Duodenal mucosa (tissue), 2 donors: ENCODE measurements at regions not wholly inside any gene's neighbourhood (a gene's known extent, or its start where the extent isn't known, plus 50 kb on each side); places are given as distances from the start of the nearest gene placed in this dataset.

ENCODE experiments used
- H3K27ac ChIP-seq: one replicate; pipeline ENCODE4 v1.7.0; 2013; ENCODE audit warnings: low read depth, low read length
- H3K27me3 ChIP-seq, 2 donors: one replicate each; pipeline ENCODE4 v1.7.0; 2013; ENCODE audit warnings: low read length in 2 of 2, control low read depth in 1 of 2; ENCODE audit not compliant: insufficient read depth in 2 of 2, control insufficient read depth in 1 of 2
- H3K36me3 ChIP-seq, 2 donors: one replicate each; pipeline ENCODE4 v1.7.0; 2013; ENCODE audit warnings: low read length in 2 of 2, control low read depth in 1 of 2; ENCODE audit not compliant: insufficient read depth in 2 of 2, control insufficient read depth in 1 of 2
- H3K4me1 ChIP-seq, 2 donors: one replicate each; pipeline ENCODE4 v1.7.0; 2013; ENCODE audit warnings: low read length in 2 of 2, control low read depth in 1 of 2; ENCODE audit not compliant: insufficient read depth in 2 of 2, control insufficient read depth in 1 of 2
- H3K4me3 ChIP-seq, 2 donors: one replicate each; pipeline ENCODE4 v1.7.0; 2013; ENCODE audit warnings: low read length in 2 of 2, low read depth in 1 of 2
- H3K9ac ChIP-seq, 2 donors: one replicate each; pipeline ENCODE4 v1.7.0; 2013; ENCODE audit warnings: low read length in 2 of 2, low read depth in 1 of 2
- H3K9me3 ChIP-seq, 2 donors: one replicate each; pipeline ENCODE4 v1.7.0; 2013; ENCODE audit warnings: low read length in 2 of 2, control low read depth in 1 of 2; ENCODE audit not compliant: control insufficient read depth in 1 of 2

GRCh38 chr11:39462506-39462905 lies 1996.9 kb downstream of the LRRC4C start:
- H3K27me3 ChIP-seq = no peaks in the 10 kb centered on the region
- H3K36me3 ChIP-seq = no peaks in the 10 kb centered on the region
- no peak overlapping the region for H3K9ac ChIP-seq
- no peaks in the 10 kb centered on the region for H3K9me3 ChIP-seq
- H3K4me3 ChIP-seq = no peak overlapping the region
- H3K4me1 ChIP-seq = no peaks in the 10 kb centered on the region
- no peak overlapping the region for H3K27ac ChIP-seq

- Histone ChIP-seq H3K9ac (no peak overlapping the region), H3K4me3 (no peak overlapping the region), H3K27ac (no peak overlapping the region), H3K9me3 (no peaks in the 10 kb centered on the region), H3K36me3 (no peaks in the 10 kb centered on the region), H3K4me1 (no peaks in the 10 kb centered on the region), H3K27me3 (no peaks in the 10 kb centered on the region)
These were observed 1998.4 kb downstream of the LRRC4C start for GRCh38 chr11:39461066-39461465.

GRCh38 chr11:39459606-39460005 lies 1999.8 kb downstream of the LRRC4C start:
- no peaks in the 10 kb centered on the region for H3K9me3 ChIP-seq
- no peaks in the 10 kb centered on the region for H3K36me3 ChIP-seq
- no peak overlapping the region for H3K4me3 ChIP-seq
- no peaks in the 10 kb centered on the region for H3K4me1 ChIP-seq
- H3K27me3 ChIP-seq = no peaks in the 10 kb centered on the region
- H3K27ac ChIP-seq = no peak overlapping the region
- H3K9ac ChIP-seq = no peak overlapping the region

GRCh38 chr11:39458481-39458880 lies 2001.0 kb downstream of the LRRC4C start:
- Histone ChIP-seq H3K27ac (no peak overlapping the region), H3K9me3 (no peaks in the 10 kb centered on the region), H3K4me3 (no peak overlapping the region), H3K4me1 (no peaks in the 10 kb centered on the region), H3K36me3 (no peaks in the 10 kb centered on the region), H3K9ac (no peak overlapping the region), H3K27me3 (no peaks in the 10 kb centered on the region)

- H3K27me3 ChIP-seq = no peaks in the 10 kb centered on the region
- H3K9me3 ChIP-seq = no peaks in the 10 kb centered on the region
- H3K9ac ChIP-seq = no peak overlapping the region
- no peak overlapping the region for H3K4me3 ChIP-seq
- no peak overlapping the region for H3K27ac ChIP-seq
- H3K36me3 ChIP-seq = no peaks in the 10 kb centered on the region
- no peaks in the 10 kb centered on the region for H3K4me1 ChIP-seq
These were observed 2015.9 kb downstream of the LRRC4C start for GRCh38 chr11:39443424-39444022.

- Histone ChIP-seq H3K27ac (no peak overlapping the region), H3K27me3 (no peaks in the 10 kb centered on the region), H3K4me1 (no peaks in the 10 kb centered on the region), H3K36me3 (no peaks in the 10 kb centered on the region), H3K4me3 (no peak overlapping the region), H3K9ac (no peak overlapping the region), H3K9me3 (no peaks in the 10 kb centered on the region)
These were observed 2017.3 kb downstream of the LRRC4C start for GRCh38 chr11:39442177-39442576.

- H3K36me3 ChIP-seq = no peaks in the 10 kb centered on the region
These were observed 2023.8 kb downstream of the LRRC4C start for GRCh38 chr11:39435641-39436040.

GRCh38 chr11:39434466-39434865 lies 2025.0 kb downstream of the LRRC4C start:
- H3K27me3 ChIP-seq = no peaks in the 10 kb centered on the region
- no peak overlapping the region for H3K27ac ChIP-seq
- no peaks in the 10 kb centered on the region for H3K36me3 ChIP-seq
- H3K4me3 ChIP-seq = no peak overlapping the region
- no peaks in the 10 kb centered on the region for H3K9me3 ChIP-seq
- H3K4me1 ChIP-seq = no peaks in the 10 kb centered on the region
- no peak overlapping the region for H3K9ac ChIP-seq

More at GRCh38 chr11:39435641-39436040, 2023.8 kb downstream of the LRRC4C start:
- Histone ChIP-seq H3K9ac (no peak overlapping the region), H3K27me3 (no peaks in the 10 kb centered on the region), H3K9me3 (no peaks in the 10 kb centered on the region), H3K4me3 (no peak overlapping the region), H3K27ac (no peak overlapping the region), H3K4me1 (no peaks in the 10 kb centered on the region)

- no peak overlapping the region for H3K9ac ChIP-seq
- no peaks in the 10 kb centered on the region for H3K4me1 ChIP-seq
- no peaks in the 10 kb centered on the region for H3K9me3 ChIP-seq
- no peak overlapping the region for H3K27ac ChIP-seq
- H3K27me3 ChIP-seq = no peaks in the 10 kb centered on the region
- H3K36me3 ChIP-seq = no peaks in the 10 kb centered on the region
- H3K4me3 ChIP-seq = no peak overlapping the region
These were observed 2026.5 kb downstream of the LRRC4C start for GRCh38 chr11:39432929-39433328.

GRCh38 chr11:39425226-39425625 lies 2034.2 kb downstream of the LRRC4C start:
- no peak overlapping the region for H3K27ac ChIP-seq
- no peaks in the 10 kb centered on the region for H3K4me1 ChIP-seq
- no peaks in the 10 kb centered on the region for H3K9me3 ChIP-seq
- H3K27me3 ChIP-seq = no peaks in the 10 kb centered on the region
- H3K4me3 ChIP-seq = no peak overlapping the region
- H3K36me3 ChIP-seq = no peaks in the 10 kb centered on the region
- H3K9ac ChIP-seq = no peak overlapping the region

GRCh38 chr11:39412117-39412516 lies 2047.3 kb downstream of the LRRC4C start:
- no peaks in the 10 kb centered on the region for H3K9me3 ChIP-seq

More at GRCh38 chr11:39412117-39412516, 2047.3 kb downstream of the LRRC4C start:
- H3K4me3 ChIP-seq = no peak overlapping the region
- no peaks in the 10 kb centered on the region for H3K36me3 ChIP-seq
- no peak overlapping the region for H3K27ac ChIP-seq
- no peaks in the 10 kb centered on the region for H3K4me1 ChIP-seq
- H3K9ac ChIP-seq = no peak overlapping the region
- no peaks in the 10 kb centered on the region for H3K27me3 ChIP-seq
